ENCODE measurements at regions not wholly inside any gene's neighbourhood (a gene's known extent, or its start where the extent isn't known, plus 50 kb on each side); places are given as distances from the start of the nearest gene placed in this dataset.

DNA sequence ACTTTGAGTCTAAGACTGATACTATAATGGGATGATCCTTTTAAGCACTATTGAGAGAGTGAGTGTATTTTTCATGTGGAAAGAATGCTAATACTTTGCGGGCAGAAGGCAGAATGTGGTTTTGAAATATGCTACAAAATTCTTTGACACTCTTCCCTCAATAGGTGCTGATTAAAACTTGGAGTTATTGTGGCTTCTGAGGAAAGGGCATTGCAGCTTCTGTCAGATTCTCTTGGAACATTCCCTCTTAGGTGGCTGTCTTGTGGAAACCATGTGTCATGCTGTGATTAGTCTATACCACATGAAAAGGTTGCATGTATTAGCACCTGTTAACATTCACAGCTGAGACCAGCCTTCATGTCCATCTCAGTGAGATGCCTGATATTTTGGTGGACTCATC is 547.0 kb downstream of the STIM2 start:
- H3K36me3 ChIP-seq, result no peaks in the 10 kb centered on the region
- no peak for DNase-seq
- no peaks in the 10 kb centered on the region for H3K27me3 ChIP-seq (ENCODE audit: low read depth)
- TF ChIP-seq, protein P1, sequence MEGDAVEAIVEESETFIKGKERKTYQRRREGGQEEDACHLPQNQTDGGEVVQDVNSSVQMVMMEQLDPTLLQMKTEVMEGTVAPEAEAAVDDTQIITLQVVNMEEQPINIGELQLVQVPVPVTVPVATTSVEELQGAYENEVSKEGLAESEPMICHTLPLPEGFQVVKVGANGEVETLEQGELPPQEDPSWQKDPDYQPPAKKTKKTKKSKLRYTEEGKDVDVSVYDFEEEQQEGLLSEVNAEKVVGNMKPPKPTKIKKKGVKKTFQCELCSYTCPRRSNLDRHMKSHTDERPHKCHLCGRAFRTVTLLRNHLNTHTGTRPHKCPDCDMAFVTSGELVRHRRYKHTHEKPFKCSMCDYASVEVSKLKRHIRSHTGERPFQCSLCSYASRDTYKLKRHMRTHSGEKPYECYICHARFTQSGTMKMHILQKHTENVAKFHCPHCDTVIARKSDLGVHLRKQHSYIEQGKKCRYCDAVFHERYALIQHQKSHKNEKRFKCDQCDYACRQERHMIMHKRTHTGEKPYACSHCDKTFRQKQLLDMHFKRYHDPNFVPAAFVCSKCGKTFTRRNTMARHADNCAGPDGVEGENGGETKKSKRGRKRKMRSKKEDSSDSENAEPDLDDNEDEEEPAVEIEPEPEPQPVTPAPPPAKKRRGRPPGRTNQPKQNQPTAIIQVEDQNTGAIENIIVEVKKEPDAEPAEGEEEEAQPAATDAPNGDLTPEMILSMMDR (IDR thresholded peaks at IDR 0.05; ENCODE audit: borderline replicate concordance), result no peak
- peaks cover 7% of the 10 kb centered on the region for H3K4me1 ChIP-seq
- H3K27ac ChIP-seq (replicated peaks), result no peak overlapping the region
- no peak overlapping the region for H3K4me3 ChIP-seq
- intact Hi-C loops (cut with micrococcal nuclease), result no loop called here
- H3K9me3 ChIP-seq (replicated peaks), result peaks cover 37% of the 10 kb centered on the region

DNA sequence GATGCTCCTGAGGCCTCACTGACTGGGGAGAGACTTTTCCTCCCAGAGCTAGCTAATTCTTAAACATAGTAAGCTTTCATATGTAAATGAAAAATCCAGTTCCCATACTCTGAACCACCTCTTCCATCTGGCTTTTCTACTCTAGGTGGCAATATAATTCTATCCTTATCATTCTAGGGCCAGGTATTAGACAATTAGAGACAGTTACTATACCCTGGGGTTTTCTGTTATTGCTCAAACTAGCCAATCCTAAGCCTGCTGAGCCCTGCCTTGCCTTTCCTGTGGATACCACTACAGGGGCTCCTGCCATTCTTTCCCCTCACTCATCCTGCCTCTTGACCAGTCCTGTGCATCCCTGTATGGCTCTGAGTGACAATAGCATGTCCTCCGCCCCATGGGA is 552.0 kb downstream of the STIM2 start:
- no peak for DNase-seq
- H3K27ac ChIP-seq (replicated peaks), result no peak overlapping the region
- H3K9me3 ChIP-seq (replicated peaks), result peaks cover 21% of the 10 kb centered on the region
- H3K27me3 ChIP-seq (ENCODE audit: low read depth), result no peaks in the 10 kb centered on the region
- no peak overlapping the region for H3K4me3 ChIP-seq
- TF ChIP-seq, protein P1 (IDR thresholded peaks at IDR 0.05; ENCODE audit: borderline replicate concordance), result peak; percentile 17
- H3K36me3 ChIP-seq, result no peaks in the 10 kb centered on the region
- intact Hi-C loops (cut with micrococcal nuclease), result no loop called here
- H3K4me1 ChIP-seq, result peaks cover 7% of the 10 kb centered on the region

DNA sequence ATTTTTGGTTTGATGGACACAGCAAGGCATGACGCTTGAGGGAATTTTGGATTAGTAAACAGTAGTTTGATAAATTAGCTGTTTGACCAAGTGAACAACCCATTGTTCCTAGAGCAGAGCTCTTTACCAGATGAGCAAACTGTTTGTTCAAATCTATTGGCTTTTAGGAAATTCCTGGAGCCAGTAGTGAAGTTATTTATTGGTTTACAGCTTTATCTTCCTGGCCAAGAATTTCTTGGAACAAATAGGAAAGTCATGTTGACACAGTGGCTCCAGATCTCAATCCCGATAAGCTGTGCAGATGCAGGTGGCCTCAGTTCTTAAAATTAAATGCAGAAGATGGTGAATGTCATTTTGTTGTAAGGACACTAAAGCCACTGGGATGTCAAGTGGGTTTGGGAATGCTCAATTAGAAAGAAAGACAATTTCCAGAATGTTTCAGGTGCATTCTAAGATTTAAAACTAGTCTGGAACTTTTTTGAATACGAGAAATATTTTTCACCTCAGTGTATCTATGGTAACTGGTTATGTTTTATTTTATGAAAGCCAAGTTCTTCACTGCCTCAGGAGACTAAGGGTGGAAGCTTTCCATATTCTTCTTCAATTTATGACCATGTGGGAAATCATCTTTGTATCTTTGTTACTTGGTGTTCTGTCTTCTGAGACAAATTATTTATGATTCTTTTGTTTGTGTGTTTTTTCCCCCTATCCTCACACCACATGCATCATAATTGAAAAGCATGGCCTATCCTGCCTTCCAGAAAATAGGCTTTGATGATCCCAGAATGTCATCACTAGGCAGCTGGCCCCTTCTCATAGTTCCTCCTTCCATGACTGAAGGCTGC is 554.5 kb downstream of the STIM2 start:
- no peak for DNase-seq
- Histone ChIP-seq H3K27me3 (ENCODE audit: low read depth) (no peaks in the 10 kb centered on the region), H3K9me3 (replicated peaks) (peaks cover 32% of the 10 kb centered on the region), H3K27ac (replicated peaks) (no peak overlapping the region), H3K4me3 (no peak overlapping the region), H3K4me1 (peaks cover under 1% of the 10 kb centered on the region), H3K36me3 (no peaks in the 10 kb centered on the region)
- TF ChIP-seq, protein P1 (IDR thresholded peaks at IDR 0.05; ENCODE audit: borderline replicate concordance), result no peak
- intact Hi-C loops (cut with micrococcal nuclease), result no loop called here

DNA sequence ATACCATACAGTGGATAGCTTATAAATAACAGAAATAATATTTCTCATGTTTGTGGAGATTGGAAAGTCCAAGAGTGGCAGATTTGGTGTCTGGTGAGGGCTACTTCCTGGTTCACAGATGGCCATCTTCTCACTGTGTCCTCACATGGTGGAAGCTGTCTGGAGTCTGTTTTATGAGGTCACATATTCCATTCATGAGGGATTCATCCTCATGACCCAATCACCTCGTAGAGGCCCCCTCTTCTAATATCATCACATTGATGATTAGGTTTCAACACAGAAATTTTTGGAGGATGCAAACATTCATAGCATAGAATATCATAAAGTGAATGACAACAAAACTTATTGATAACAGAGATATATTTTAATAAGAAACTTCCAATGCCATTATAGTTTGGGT is 568.0 kb downstream of the STIM2 start:
- no peaks in the 10 kb centered on the region for H3K27me3 ChIP-seq (ENCODE audit: low read depth)
- H3K4me3 ChIP-seq, result no peak overlapping the region
- TF ChIP-seq, protein P1 (IDR thresholded peaks at IDR 0.05; ENCODE audit: borderline replicate concordance), result no peak
- H3K9me3 ChIP-seq (replicated peaks), result peaks cover 17% of the 10 kb centered on the region
- no peak for DNase-seq
- no peak overlapping the region for H3K27ac ChIP-seq (replicated peaks)
- intact Hi-C loops (cut with micrococcal nuclease), result no loop called here
- no peaks in the 10 kb centered on the region for H3K4me1 ChIP-seq
- H3K36me3 ChIP-seq, result no peaks in the 10 kb centered on the region

DNA sequence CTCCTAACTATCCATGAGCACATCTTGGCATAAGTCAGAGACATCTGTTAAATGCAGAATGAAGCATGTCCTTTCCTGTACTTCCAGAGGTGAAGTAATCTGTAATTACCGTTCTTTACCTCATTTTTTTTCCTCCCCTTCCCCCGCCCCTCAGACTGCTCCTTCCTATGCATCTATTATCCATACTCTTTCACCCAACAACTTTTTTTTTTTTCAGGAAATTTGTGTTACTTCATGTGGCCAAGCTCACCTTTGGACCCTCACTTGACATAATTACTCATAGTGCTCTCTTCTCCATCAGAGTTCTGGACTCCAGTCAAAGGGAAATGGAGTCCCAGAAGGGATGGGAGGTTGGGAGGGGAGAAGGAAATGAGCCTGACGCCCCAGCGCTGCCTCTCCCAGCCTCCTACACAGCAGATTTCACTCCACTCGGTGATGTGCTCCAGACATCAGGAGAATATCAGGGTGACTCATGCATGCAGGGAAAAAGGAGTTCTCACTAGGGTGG is 568.8 kb downstream of the STIM2 start:
- H3K36me3 ChIP-seq, result no peaks in the 10 kb centered on the region
- no peak overlapping the region for H3K4me3 ChIP-seq
- no peaks in the 10 kb centered on the region for H3K4me1 ChIP-seq
- H3K9me3 ChIP-seq (replicated peaks), result peaks cover 18% of the 10 kb centered on the region
- peak; percentile 18 for DNase-seq
- TF ChIP-seq, protein P1 (IDR thresholded peaks at IDR 0.05; ENCODE audit: borderline replicate concordance), result no peak
- H3K27ac ChIP-seq (replicated peaks), result no peak overlapping the region
- intact Hi-C loops (cut with micrococcal nuclease), result no loop called here
- no peaks in the 10 kb centered on the region for H3K27me3 ChIP-seq (ENCODE audit: low read depth)
